ENCODE measurements at regions not wholly inside any gene's neighbourhood (a gene's known extent, or its start where the extent isn't known, plus 50 kb on each side); places are given as distances from the start of the nearest gene placed in this dataset.

- Histone ChIP-seq H3K4me1 (no peaks in the 10 kb centered on the region), H3K27ac (no peak overlapping the region), H3K4me2 (no peak overlapping the region), H3K4me3 (no peak overlapping the region), H3K9me3 (no peaks in the 10 kb centered on the region)
- no peak for DNase-seq (ENCODE audit: low read depth in 1 of 2, low spot score in 1 of 2)
- POLR2A ChIA-PET: no interaction called here
- 23% methylated on average over 3 of the region's 3 CpGs for WGBS (ENCODE audit: missing lambda C conversion rate)
- TF ChIP-seq, protein P1, sequence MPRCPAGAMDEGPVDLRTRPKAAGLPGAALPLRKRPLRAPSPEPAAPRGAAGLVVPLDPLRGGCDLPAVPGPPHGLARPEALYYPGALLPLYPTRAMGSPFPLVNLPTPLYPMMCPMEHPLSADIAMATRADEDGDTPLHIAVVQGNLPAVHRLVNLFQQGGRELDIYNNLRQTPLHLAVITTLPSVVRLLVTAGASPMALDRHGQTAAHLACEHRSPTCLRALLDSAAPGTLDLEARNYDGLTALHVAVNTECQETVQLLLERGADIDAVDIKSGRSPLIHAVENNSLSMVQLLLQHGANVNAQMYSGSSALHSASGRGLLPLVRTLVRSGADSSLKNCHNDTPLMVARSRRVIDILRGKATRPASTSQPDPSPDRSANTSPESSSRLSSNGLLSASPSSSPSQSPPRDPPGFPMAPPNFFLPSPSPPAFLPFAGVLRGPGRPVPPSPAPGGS (IDR thresholded peaks at IDR 0.05): no peak
- TF ChIP-seq JUN (IDR thresholded peaks at IDR 0.05): no peak
- TF ChIP-seq EHMT2 (IDR thresholded peaks at IDR 0.05; ENCODE audit: low read depth): no peak
- TF ChIP-seq HEYL (CRISPR knock-in tag; IDR thresholded peaks at IDR 0.05): no peak
- no peak for TF ChIP-seq E2F6 (IDR thresholded peaks at IDR 0.05; ENCODE audit: borderline replicate concordance, low read depth)
- CTCF ChIA-PET: interaction anchor here (1.1 kb wide), 1 partner anchor 9 kb away, joined by 4 read pairs; no protein-coding TSS in a partner anchor
- no peak for FAIRE-seq
- ATAC-seq: no peak
Measured at GRCh38 chr12:103073630-103074029, 116.2 kb downstream of the ASCL1 start.

DNA sequence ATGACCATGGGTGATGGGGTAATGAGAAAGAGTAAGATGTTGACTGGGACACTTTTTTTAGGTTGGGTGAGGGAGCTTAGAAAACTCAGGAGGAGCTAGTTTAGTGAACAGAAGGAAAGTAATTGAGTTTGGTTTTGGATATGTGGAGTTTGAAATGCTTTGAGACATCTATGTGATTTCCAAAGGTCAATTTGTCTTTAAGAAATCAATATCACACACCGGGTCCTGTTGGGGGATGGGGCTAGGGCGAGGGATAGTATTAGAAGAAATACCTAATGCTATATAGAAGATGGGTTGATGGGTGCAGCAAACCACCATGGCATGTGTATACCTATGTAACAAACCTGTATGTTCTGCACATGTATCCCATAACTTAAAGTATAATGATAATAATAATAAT lies 118.4 kb downstream of the ASCL1 start:
- no peak for TF ChIP-seq RARB (CRISPR knock-in tag; IDR thresholded peaks at IDR 0.05)
- TF ChIP-seq USF2 (IDR thresholded peaks at IDR 0.05): no peak
- TF ChIP-seq BHLHE40 (IDR thresholded peaks at IDR 0.05; ENCODE audit: low read depth, low read length): no peak
- no peak for TF ChIP-seq POLR2AphosphoS2 (conservative IDR thresholded peaks at IDR 0.05; ENCODE audit: low read length)
- no peak for TF ChIP-seq MAFK (IDR thresholded peaks at IDR 0.05; ENCODE audit: partially characterized antibody)
- TF ChIP-seq CEBPB (IDR thresholded peaks at IDR 0.05): no peak
- no peak for TF ChIP-seq EHMT2 (IDR thresholded peaks at IDR 0.05; ENCODE audit: low read depth)
- TF ChIP-seq, protein P1 (IDR thresholded peaks at IDR 0.05): no peak
- TF ChIP-seq SMC3 (IDR thresholded peaks at IDR 0.05): no peak
- TF ChIP-seq ZFP36 (IDR thresholded peaks at IDR 0.05; ENCODE audit: borderline replicate concordance, partially characterized antibody): no peak
- TF ChIP-seq FOSL2 (IDR thresholded peaks at IDR 0.05): no peak
- TF ChIP-seq FOSL2 (CRISPR knock-in tag; IDR thresholded peaks at IDR 0.05): no peak
- no peak for TF ChIP-seq KDM5A (IDR thresholded peaks at IDR 0.05)
- no peak for TF ChIP-seq MAZ (IDR thresholded peaks at IDR 0.05; ENCODE audit: borderline replicate concordance, low read depth, low read length)
- DNase-seq (ENCODE audit: low read depth in 1 of 2, low spot score in 1 of 2) (no peak), ATAC-seq (no peak), FAIRE-seq (no peak)
- Histone ChIP-seq H3K27ac (no peak overlapping the region), H3K4me1 (no peaks in the 10 kb centered on the region), H3K4me3 (no peak overlapping the region), H3K4me2 (no peak overlapping the region), H3K9me3 (no peaks in the 10 kb centered on the region)
- POLR2A ChIA-PET: no interaction called here
- 0% methylated on average over 2 of the region's 2 CpGs for WGBS (ENCODE audit: missing lambda C conversion rate)
- CTCF ChIA-PET: no interaction called here

GRCh38 chr12:103077108-103077773 lies 119.8 kb downstream of the ASCL1 start:
- Histone ChIP-seq H3K4me1 (no peaks in the 10 kb centered on the region), H3K27ac (no peak overlapping the region), H3K4me2 (no peak overlapping the region), H3K4me3 (no peak overlapping the region), H3K9me3 (no peaks in the 10 kb centered on the region; the same call in 2 of the 3 replicates)
- CTCF ChIA-PET: interaction anchor here (0.9 kb wide), 1 partner anchor 8 kb away, joined by 5 read pairs; no protein-coding TSS in a partner anchor
- POLR2A ChIA-PET: no interaction called here
- 0% methylated on average over 1 of the region's 1 CpG for WGBS (ENCODE audit: missing lambda C conversion rate)
- ATAC-seq (no peak), FAIRE-seq (no peak), DNase-seq (ENCODE audit: low read depth in 1 of 2, low spot score in 1 of 2) (no peak)
- TF ChIP-seq, protein P2, sequence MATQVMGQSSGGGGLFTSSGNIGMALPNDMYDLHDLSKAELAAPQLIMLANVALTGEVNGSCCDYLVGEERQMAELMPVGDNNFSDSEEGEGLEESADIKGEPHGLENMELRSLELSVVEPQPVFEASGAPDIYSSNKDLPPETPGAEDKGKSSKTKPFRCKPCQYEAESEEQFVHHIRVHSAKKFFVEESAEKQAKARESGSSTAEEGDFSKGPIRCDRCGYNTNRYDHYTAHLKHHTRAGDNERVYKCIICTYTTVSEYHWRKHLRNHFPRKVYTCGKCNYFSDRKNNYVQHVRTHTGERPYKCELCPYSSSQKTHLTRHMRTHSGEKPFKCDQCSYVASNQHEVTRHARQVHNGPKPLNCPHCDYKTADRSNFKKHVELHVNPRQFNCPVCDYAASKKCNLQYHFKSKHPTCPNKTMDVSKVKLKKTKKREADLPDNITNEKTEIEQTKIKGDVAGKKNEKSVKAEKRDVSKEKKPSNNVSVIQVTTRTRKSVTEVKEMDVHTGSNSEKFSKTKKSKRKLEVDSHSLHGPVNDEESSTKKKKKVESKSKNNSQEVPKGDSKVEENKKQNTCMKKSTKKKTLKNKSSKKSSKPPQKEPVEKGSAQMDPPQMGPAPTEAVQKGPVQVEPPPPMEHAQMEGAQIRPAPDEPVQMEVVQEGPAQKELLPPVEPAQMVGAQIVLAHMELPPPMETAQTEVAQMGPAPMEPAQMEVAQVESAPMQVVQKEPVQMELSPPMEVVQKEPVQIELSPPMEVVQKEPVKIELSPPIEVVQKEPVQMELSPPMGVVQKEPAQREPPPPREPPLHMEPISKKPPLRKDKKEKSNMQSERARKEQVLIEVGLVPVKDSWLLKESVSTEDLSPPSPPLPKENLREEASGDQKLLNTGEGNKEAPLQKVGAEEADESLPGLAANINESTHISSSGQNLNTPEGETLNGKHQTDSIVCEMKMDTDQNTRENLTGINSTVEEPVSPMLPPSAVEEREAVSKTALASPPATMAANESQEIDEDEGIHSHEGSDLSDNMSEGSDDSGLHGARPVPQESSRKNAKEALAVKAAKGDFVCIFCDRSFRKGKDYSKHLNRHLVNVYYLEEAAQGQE (IDR thresholded peaks at IDR 0.05): no peak
- no peak for TF ChIP-seq ZC3H11A (IDR thresholded peaks at IDR 0.05)
- TF ChIP-seq HES2 (IDR thresholded peaks at IDR 0.05): no peak
- TF ChIP-seq, protein P1 (IDR thresholded peaks at IDR 0.05): no peak
- no peak for TF ChIP-seq EHF (CRISPR knock-in tag; IDR thresholded peaks at IDR 0.05)
- TF ChIP-seq, protein P3, sequence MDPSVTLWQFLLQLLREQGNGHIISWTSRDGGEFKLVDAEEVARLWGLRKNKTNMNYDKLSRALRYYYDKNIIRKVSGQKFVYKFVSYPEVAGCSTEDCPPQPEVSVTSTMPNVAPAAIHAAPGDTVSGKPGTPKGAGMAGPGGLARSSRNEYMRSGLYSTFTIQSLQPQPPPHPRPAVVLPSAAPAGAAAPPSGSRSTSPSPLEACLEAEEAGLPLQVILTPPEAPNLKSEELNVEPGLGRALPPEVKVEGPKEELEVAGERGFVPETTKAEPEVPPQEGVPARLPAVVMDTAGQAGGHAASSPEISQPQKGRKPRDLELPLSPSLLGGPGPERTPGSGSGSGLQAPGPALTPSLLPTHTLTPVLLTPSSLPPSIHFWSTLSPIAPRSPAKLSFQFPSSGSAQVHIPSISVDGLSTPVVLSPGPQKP (IDR thresholded peaks at IDR 0.05; ENCODE audit: low read depth, low read length): no peak
